A549 (cell line): ENCODE measurements at regions not wholly inside any gene's neighbourhood (a gene's known extent, or its start where the extent isn't known, plus 50 kb on each side); places are given as distances from the start of the nearest gene placed in this dataset.

Experiments used
- ATAC-seq, 2 experiments: fragments of 200-7000 bp in 1 of 2; fragments of >200 bp in 1 of 2; cut with Nextera tagmentation in 1 of 2; cut with Tn5 transposase in 1 of 2; 3 replicates each; pipeline versions ENCODE4 v1.8.0 to v1.9.1; 2018 to 2020; ENCODE audit warnings: mild to moderate bottlenecking in 1 of 2, moderate library complexity in 1 of 2
- CTCF ChIA-PET: fragments of 300-600 bp; sonication (Branson Sonifier 250); formaldehyde crosslinking; extraction: SDS; loops from one replicate; lab custom pipeline; 2021; ENCODE audit warnings: antibody characterized with exemption, inconsistent platforms; lab: Yijun Ruan, JAX
- POLR2A ChIA-PET: fragments of 350-600 bp; formaldehyde crosslinking; extraction: SDS; loops from one replicate; lab custom pipeline; 2021; ENCODE audit warnings: antibody characterized with exemption, inconsistent platforms; lab: Yijun Ruan, JAX
- DNase-seq, 2 experiments: peaks; one replicate each; pipeline versions ENCODE4 v3.0.0 to v3.0.0-alpha.2; 2011 to 2016; ENCODE audit warnings: low read depth in 1 of 2, low spot score in 1 of 2
- FAIRE-seq: peaks from 2 replicates; lab custom pipeline; 2011; peaks lifted over from hg19 to GRCh38; lab: Jason Lieb, UNC
- H3K27ac ChIP-seq, 2 experiments: fragments of >200 bp; sonication (Bioruptor Twin); formaldehyde crosslinking; 3 replicates each; pipeline ENCODE4 v1.5.1; 2016 to 2017
- H3K4me1 ChIP-seq: fragments of >200 bp; sonication (Bioruptor Twin); formaldehyde crosslinking; 3 replicates; pipeline ENCODE4 v1.6.1; 2016
- H3K4me2 ChIP-seq: fragments of >200 bp; sonication (Bioruptor Twin); formaldehyde crosslinking; 3 replicates; pipeline ENCODE4 v1.6.1; 2016
- H3K4me3 ChIP-seq: fragments of >200 bp; sonication (Bioruptor Twin); formaldehyde crosslinking; 3 replicates; pipeline ENCODE4 v1.5.1; 2016
- H3K9me3 ChIP-seq: fragments of >200 bp; sonication (Bioruptor Twin); formaldehyde crosslinking; 3 replicates; pipeline ENCODE4 v1.6.1; 2016
- ATOH8 ChIP-seq: fragments of 250-450 bp; sonication (Bioruptor Pico); IDR thresholded peaks from 2 replicates; pipeline ENCODE4 v1.5.0; 2020; ENCODE audit warnings: low read depth, mild to moderate bottlenecking, moderate library complexity
- CBX2 ChIP-seq: fragments of 200-600 bp; sonication (generic); IDR thresholded peaks from 2 replicates; pipeline ENCODE4 v1.6.1; 2016; ENCODE audit warnings: low read depth, mild to moderate bottlenecking, borderline replicate concordance
- CBX8 ChIP-seq: fragments of 200-600 bp; sonication (generic); IDR thresholded peaks from 2 replicates; pipeline ENCODE4 v1.6.1; 2016
- CEBPB ChIP-seq, 2 experiments: fragments of >200 bp in 1 of 2; sonication (Bioruptor Twin) in 1 of 2; formaldehyde crosslinking in 1 of 2; IDR thresholded peaks; 2 replicates each; pipeline ENCODE4 v1.6.1; 2012 to 2016
- CHD2 ChIP-seq: fragments of 150-350 bp; IDR thresholded peaks from 2 replicates; pipeline ENCODE4 v1.6.1; 2014; ENCODE audit warnings: low read length; ENCODE audit not compliant: partially characterized antibody
- CHD4 ChIP-seq: fragments of 200-600 bp; sonication (generic); IDR thresholded peaks from 2 replicates; pipeline ENCODE4 v1.6.1; 2016; ENCODE audit warnings: antibody characterized with exemption, mild to moderate bottlenecking, borderline replicate concordance
- E2F6 ChIP-seq: IDR thresholded peaks from 2 replicates; pipeline ENCODE4 v1.6.1; 2012; ENCODE audit warnings: low read depth, borderline replicate concordance
- EHMT2 ChIP-seq: fragments of 200-600 bp; sonication (generic); IDR thresholded peaks from 2 replicates; pipeline ENCODE4 v1.6.1; 2016; ENCODE audit warnings: antibody characterized with exemption, low read depth, mild to moderate bottlenecking, moderate library complexity
- EP300 ChIP-seq, 2 experiments: fragments of >200 bp; sonication (Bioruptor Twin); formaldehyde crosslinking; IDR thresholded peaks; 2 replicates in 1 of 2; 3 replicates in 1 of 2; pipeline ENCODE4 v1.6.1; 2016 to 2017
- ESRRA ChIP-seq: fragments of 150-350 bp; IDR thresholded peaks from 2 replicates; pipeline ENCODE4 v1.6.1; 2014; ENCODE audit warnings: mild to moderate bottlenecking, low read length, borderline replicate concordance
- FOSL2 ChIP-seq, 2 experiments: fragments of 450-650 bp in 1 of 2; fragments of >200 bp in 1 of 2; sonication (Bioruptor Twin) in 1 of 2; formaldehyde crosslinking; IDR thresholded peaks; 2 replicates each; pipeline versions ENCODE4 v1.5.0 to v1.6.1; 2016 to 2020; ENCODE audit warnings: mild to moderate bottlenecking in 1 of 2, moderate library complexity in 1 of 2
- FOXS1 ChIP-seq: fragments of 250-450 bp; sonication (Bioruptor Pico); IDR thresholded peaks from 2 replicates; pipeline ENCODE4 v1.5.0; 2020; ENCODE audit warnings: mild to moderate bottlenecking, moderate library complexity
- HDAC2 ChIP-seq: fragments of 200-600 bp; sonication (generic); IDR thresholded peaks from 2 replicates; pipeline ENCODE4 v1.6.1; 2016
- HOXA7 ChIP-seq: fragments of 250-450 bp; sonication (Bioruptor Pico); IDR thresholded peaks from 2 replicates; pipeline ENCODE4 v1.5.0; 2020; ENCODE audit warnings: mild to moderate bottlenecking, moderate library complexity
- HOXB13 ChIP-seq: fragments of 250-450 bp; sonication (Bioruptor Pico); IDR thresholded peaks from 2 replicates; pipeline ENCODE4 v1.5.0; 2020; ENCODE audit warnings: low read depth, mild to moderate bottlenecking, moderate library complexity
- JUN ChIP-seq, 2 experiments: fragments of >200 bp; sonication (Bioruptor Twin); formaldehyde crosslinking; IDR thresholded peaks; 2 replicates in 1 of 2; 3 replicates in 1 of 2; pipeline ENCODE4 v1.6.1; 2016 to 2017
- JUNB ChIP-seq: fragments of >200 bp; sonication (Bioruptor Twin); formaldehyde crosslinking; IDR thresholded peaks from 2 replicates; pipeline ENCODE4 v1.6.1; 2016
- MAFK ChIP-seq: fragments of 450-650 bp; IDR thresholded peaks from 2 replicates; pipeline ENCODE4 v1.6.1; 2014; ENCODE audit not compliant: partially characterized antibody
- MAX ChIP-seq: IDR thresholded peaks from 2 replicates; pipeline ENCODE4 v1.6.1; 2012
- MYC ChIP-seq: IDR thresholded peaks from 2 replicates; pipeline ENCODE4 v1.6.1; 2012; ENCODE audit warnings: mild to moderate bottlenecking, inconsistent platforms, low read length, improper control_type of control experiment, borderline replicate concordance
- NFE2L2 ChIP-seq: fragments of 150-350 bp; conservative IDR thresholded peaks from 2 replicates; pipeline ENCODE4 v1.6.1; 2014; ENCODE audit warnings: low read length
- NPAS2 ChIP-seq: fragments of 250-450 bp; sonication (Bioruptor Pico); IDR thresholded peaks from 2 replicates; pipeline ENCODE4 v1.8.0; 2022; ENCODE audit warnings: mild to moderate bottlenecking, moderate library complexity, borderline replicate concordance
- PBX3 ChIP-seq: IDR thresholded peaks from 2 replicates; pipeline ENCODE4 v1.6.1; 2012
- POLR2A ChIP-seq: IDR thresholded peaks from 2 replicates; pipeline ENCODE4 v1.6.1; 2012; ENCODE audit warnings: mild to moderate bottlenecking, low read length
- RARB ChIP-seq: fragments of 250-450 bp; sonication (Bioruptor Pico); IDR thresholded peaks from 2 replicates; pipeline ENCODE4 v1.8.0; 2021; ENCODE audit warnings: mild to moderate bottlenecking, moderate library complexity
- RCOR1 ChIP-seq: fragments of 150-350 bp; IDR thresholded peaks from 2 replicates; pipeline ENCODE4 v1.6.1; 2014; ENCODE audit warnings: antibody characterized with exemption, low read length, low read depth
- SREBF2 ChIP-seq: fragments of 450-650 bp; IDR thresholded peaks from 2 replicates; pipeline ENCODE4 v1.6.1; 2014; ENCODE audit warnings: mild to moderate bottlenecking, moderate library complexity
- TFCP2L1 ChIP-seq: fragments of 250-450 bp; sonication (Bioruptor Pico); IDR thresholded peaks from 2 replicates; pipeline ENCODE4 v1.5.0; 2021; ENCODE audit warnings: mild to moderate bottlenecking
- TP53 ChIP-seq: fragments of 250-450 bp; sonication (Bioruptor Pico); IDR thresholded peaks from 2 replicates; pipeline ENCODE4 v1.5.0; 2021; ENCODE audit warnings: mild to moderate bottlenecking, moderate library complexity
- USF2 ChIP-seq: fragments of 450-650 bp; IDR thresholded peaks from 2 replicates; pipeline ENCODE4 v1.6.1; 2014; ENCODE audit warnings: antibody characterized with exemption
- ZFP36 ChIP-seq: fragments of 450-650 bp; IDR thresholded peaks from 2 replicates; pipeline ENCODE4 v1.6.1; 2014; ENCODE audit warnings: borderline replicate concordance; ENCODE audit not compliant: partially characterized antibody
- ZNF302 ChIP-seq: fragments of 250-450 bp; sonication (Bioruptor Pico); IDR thresholded peaks from 2 replicates; pipeline ENCODE4 v1.9.0; 2021; ENCODE audit warnings: inconsistent platforms, mild to moderate bottlenecking, moderate library complexity
- ZSCAN20 ChIP-seq: fragments of 250-450 bp; sonication (Bioruptor Pico); IDR thresholded peaks from 2 replicates; pipeline ENCODE4 v1.8.0; 2022; ENCODE audit warnings: mild to moderate bottlenecking, moderate library complexity
- WGBS: methylation state at CpG from one replicate; pipeline ENCODE4 v1.1.6; 2017; ENCODE audit errors: missing lambda C conversion rate; 5-methylcytosine and 5-hydroxymethylcytosine counted together

GRCh38 chr10:4669585-4669984, 156.4 kb upstream of the AKR1E2 start:
- Histone ChIP-seq H3K4me2 (no peak overlapping the region), H3K27ac (peak overlapping the region; percentile 70 to 87; a peak in 4 of 6 replicates), H3K4me3 (no peak overlapping the region), H3K4me1 (peaks cover 51% of the 10 kb centered on the region), H3K9me3 (peaks cover 6% of the 10 kb centered on the region; the same call in 2 of the 3 replicates)
- POLR2A ChIA-PET = no interaction called here
- 94% methylated on average over 2 of the region's 2 CpGs for WGBS
- CTCF ChIA-PET = interaction anchor here (1.7 kb wide), 1 partner anchor 94 kb away, joined by 4 read pairs; no protein-coding TSS in a partner anchor
- FAIRE-seq (no peak), DNase-seq (no peak), ATAC-seq (no peak)
- TF ChIP-seq CEBPB (IDR thresholded peaks at IDR 0.05) (peak in 1 of 2 experiments; percentile 29; a peak in 1 of 4 replicates), HOXA7 (CRISPR knock-in tag) (no peak)

- ChIA-PET CTCF (interaction anchor here (0.8 to 1.9 kb wide), 4 partner anchors 10 to 1421 kb away, joined by 3 to 5 read pairs (median 4); no protein-coding TSS in a partner anchor), POLR2A (interaction anchor here (0.8 to 1.9 kb wide), 4 partner anchors 9 to 878 kb away, joined by 5 to 9 read pairs (median 8); partner anchors contain the start of gene KLF6)
- peak overlapping the region; percentile 92 to 93 for H3K27ac ChIP-seq
- ATAC-seq (peak; percentile 97 to 99), FAIRE-seq (peak; percentile 100), DNase-seq (peak; percentile 85 to 98)
- H3K9me3 ChIP-seq = no peaks in the 10 kb centered on the region
- peak overlapping the region; percentile 75 for H3K4me2 ChIP-seq
- 3% methylated on average over 9 of the region's 9 CpGs for WGBS
- peak overlapping the region; percentile 24 for H3K4me3 ChIP-seq
- peaks cover 49% of the 10 kb centered on the region for H3K4me1 ChIP-seq
- peak; percentile 17; the same call in 1 of the 2 replicates for TF ChIP-seq ATOH8
- no peak for TF ChIP-seq NFE2L2
- peak in 1 of 2 experiments; percentile 89; a peak in 2 of 4 replicates for TF ChIP-seq CEBPB (IDR thresholded peaks at IDR 0.05)
- TF ChIP-seq RCOR1 = 0 out of 2 replicates have a peak, but pooled peaks have one; percentile 53
- TF ChIP-seq EP300 (IDR thresholded peaks at IDR 0.05) = peak; percentile 74 to 90; a peak in 3 of 5 replicates
- no peak for TF ChIP-seq CBX2
- no peak for TF ChIP-seq HDAC2
- TF ChIP-seq MYC = peak; percentile 60
- TF ChIP-seq E2F6 = 0 out of 2 replicates have a peak, but pooled peaks have one; percentile 28
- TF ChIP-seq TP53 (CRISPR knock-in tag) = no peak
- no peak for TF ChIP-seq RARB (CRISPR knock-in tag)
- no peak for TF ChIP-seq TFCP2L1 (CRISPR knock-in tag)
- no peak for TF ChIP-seq CHD2
- TF ChIP-seq JUNB = peak; percentile 96
- TF ChIP-seq SREBF2 = no peak
- TF ChIP-seq USF2 = peak; percentile 64
- peak; percentile 28; the same call in 1 of the 2 replicates for TF ChIP-seq HOXA7 (CRISPR knock-in tag)
- TF ChIP-seq ZFP36 = no peak
- TF ChIP-seq ZSCAN20 = no peak
- TF ChIP-seq POLR2A = no peak
- TF ChIP-seq PBX3 = peak; percentile 72; the same call in 1 of the 2 replicates
- no peak for TF ChIP-seq CHD4
- TF ChIP-seq MAFK = peak; percentile 74
- no peak for TF ChIP-seq FOXS1 (CRISPR knock-in tag)
- no peak; the same call in 1 of the 2 replicates for TF ChIP-seq NPAS2 (CRISPR knock-in tag)
- TF ChIP-seq MAX = peak; percentile 97
- peak; percentile 87 to 88; a peak in 4 of 5 replicates for TF ChIP-seq JUN (IDR thresholded peaks at IDR 0.05)
- no peak for TF ChIP-seq HOXB13 (CRISPR knock-in tag)
- TF ChIP-seq ESRRA = no peak
- no peak for TF ChIP-seq CBX8
- no peak for TF ChIP-seq ZNF302
- TF ChIP-seq EHMT2 = no peak
- peak; percentile 97 for TF ChIP-seq FOSL2 (IDR thresholded peaks at IDR 0.05)
- peak; percentile 99 for TF ChIP-seq FOSL2 (CRISPR knock-in tag; IDR thresholded peaks at IDR 0.05)
Measured at GRCh38 chr10:4663162-4663992, 162.6 kb upstream of the AKR1E2 start.
